IMR-90 (cell line): ENCODE measurements at regions not wholly inside any gene's neighbourhood (a gene's known extent, or its start where the extent isn't known, plus 50 kb on each side); places are given as distances from the start of the nearest gene placed in this dataset.

ENCODE experiments used
- ATAC-seq: fragments of 200-7000 bp; cut with Tn5 transposase; 2 replicates; pipeline ENCODE4 v1.9.1; 2020; ENCODE audit warnings: low read depth, mild to moderate bottlenecking, moderate library complexity
- BruUV-seq: library from RNA; stranded (reverse); fragments of 400-500 nt; replicated peaks from 2 replicates; lab custom pipeline; 2021; lab: Mats Ljungman, UMichigan
- CTCF ChIA-PET: fragments of 300-600 bp; formaldehyde crosslinking; extraction: SDS; loops from one replicate; lab custom pipeline; 2021; ENCODE audit warnings: antibody characterized with exemption; lab: Yijun Ruan, JAX
- POLR2A ChIA-PET: fragments of 300-600 bp; sonication (Branson Sonifier 250); formaldehyde crosslinking; loops from one replicate; lab custom pipeline; 2022; ENCODE audit warnings: antibody characterized with exemption; ENCODE audit not compliant: unreplicated experiment; lab: Charles Lee
- DNase-seq: peaks from one replicate; pipeline ENCODE4 v3.0.0; 2013
- H2AFZ ChIP-seq: replicated peaks from 2 replicates; pipeline ENCODE3; 2013; ENCODE audit warnings: low read length, mild to moderate bottlenecking; ENCODE audit not compliant: poor library complexity
- H2AK5ac ChIP-seq: 2 replicates; pipeline ENCODE4 v1.6.1; 2013; ENCODE audit warnings: low read depth, low read length, inconsistent platforms
- H2AK9ac ChIP-seq: replicated peaks from 2 replicates; pipeline ENCODE3; 2013; ENCODE audit warnings: mild to moderate bottlenecking, low read depth, low read length, moderate library complexity; ENCODE audit not compliant: poor library complexity
- H2BK120ac ChIP-seq: 2 replicates; pipeline ENCODE4 v1.6.1; 2013; ENCODE audit warnings: low read depth, low read length, inconsistent platforms
- H2BK15ac ChIP-seq: 3 replicates; pipeline ENCODE4 v1.6.1; 2013; ENCODE audit warnings: low read depth, low read length, inconsistent platforms
- H2BK20ac ChIP-seq: 2 replicates; pipeline ENCODE4 v1.6.1; 2013; ENCODE audit warnings: low read depth, mild to moderate bottlenecking, inconsistent platforms, low read length, moderate library complexity
- H2BK5ac ChIP-seq: 2 replicates; pipeline ENCODE4 v1.6.1; 2013; ENCODE audit warnings: mild to moderate bottlenecking, low read depth, low read length, inconsistent platforms; ENCODE audit not compliant: poor library complexity, severe bottlenecking
- H3K14ac ChIP-seq: replicated peaks from 2 replicates; pipeline ENCODE4 v1.6.1; 2013; ENCODE audit warnings: low read depth, low read length, inconsistent platforms
- H3K18ac ChIP-seq: 2 replicates; pipeline ENCODE4 v1.6.1; 2013; ENCODE audit warnings: low read depth, low read length, control low read depth
- H3K23ac ChIP-seq: 2 replicates; pipeline ENCODE4 v1.6.1; 2013; ENCODE audit warnings: low read depth, low read length, inconsistent platforms
- H3K27ac ChIP-seq: 2 replicates; pipeline ENCODE4 v1.5.1; 2013; ENCODE audit warnings: mild to moderate bottlenecking, control low read depth, low read length; ENCODE audit not compliant: insufficient read depth
- H3K27me3 ChIP-seq: 2 replicates; pipeline ENCODE4 v1.6.1; 2013; ENCODE audit warnings: low read length; ENCODE audit not compliant: control insufficient read depth, insufficient read depth
- H3K36me3 ChIP-seq: 2 replicates; pipeline ENCODE4 v1.6.1; 2013; ENCODE audit warnings: low read length, mixed read lengths; ENCODE audit not compliant: control insufficient read depth, insufficient read depth
- H3K4ac ChIP-seq: 2 replicates; pipeline ENCODE4 v1.6.1; 2013; ENCODE audit warnings: low read depth, low read length, inconsistent platforms
- H3K4me1 ChIP-seq: 2 replicates; pipeline ENCODE4 v1.6.1; 2013; ENCODE audit warnings: low read length, mixed read lengths; ENCODE audit not compliant: control insufficient read depth, insufficient read depth
- H3K4me2 ChIP-seq: 2 replicates; pipeline ENCODE4 v1.6.1; 2013; ENCODE audit warnings: low read depth, mild to moderate bottlenecking, control low read depth, low read length, moderate library complexity
- H3K4me3 ChIP-seq: 2 replicates; pipeline ENCODE4 v1.5.1; 2013; ENCODE audit warnings: low read depth, mild to moderate bottlenecking, control low read depth, low read length, moderate library complexity; ENCODE audit not compliant: insufficient read depth
- H3K56ac ChIP-seq: 2 replicates; pipeline ENCODE4 v1.6.1; 2013; ENCODE audit warnings: low read length, inconsistent platforms; ENCODE audit not compliant: insufficient read depth; ENCODE audit errors: extremely low read depth
- H3K79me1 ChIP-seq, 2 experiments: 2 replicates each; pipeline ENCODE4 v1.6.1; 2013; ENCODE audit warnings: low read length in 2 of 2, inconsistent platforms in 1 of 2, low read depth in 1 of 2
- H3K9ac ChIP-seq: 2 replicates; pipeline ENCODE4 v1.6.1; 2013; ENCODE audit warnings: low read depth, low read length, control low read depth
- H3K9me1 ChIP-seq: 2 replicates; pipeline ENCODE4 v1.6.1; 2013; ENCODE audit warnings: low read length, inconsistent platforms; ENCODE audit not compliant: insufficient read depth
- H3K9me3 ChIP-seq: 2 replicates; pipeline ENCODE4 v1.6.1; 2013; ENCODE audit warnings: low read length; ENCODE audit not compliant: control insufficient read depth, insufficient read depth
- H4K20me1 ChIP-seq: 2 replicates; pipeline ENCODE4 v1.6.1; 2013; ENCODE audit warnings: low read length, inconsistent platforms; ENCODE audit not compliant: insufficient read depth
- H4K5ac ChIP-seq: 2 replicates; pipeline ENCODE4 v1.6.1; 2013; ENCODE audit warnings: mild to moderate bottlenecking, low read depth, low read length, control low read depth
- H4K8ac ChIP-seq, 2 experiments: 2 replicates each; pipeline ENCODE4 v1.6.1; 2013; ENCODE audit warnings: low read depth in 2 of 2, low read length in 2 of 2, control low read depth in 1 of 2, inconsistent platforms in 1 of 2
- H4K91ac ChIP-seq: 2 replicates; pipeline ENCODE4 v1.6.1; 2013; ENCODE audit warnings: low read depth, low read length, inconsistent platforms; ENCODE audit not compliant: insufficient read depth
- BHLHE40 ChIP-seq: fragments of 150-350 bp; IDR thresholded peaks from 2 replicates; pipeline ENCODE4 v1.6.1; 2016; ENCODE audit warnings: mild to moderate bottlenecking, low read depth, low read length
- CEBPB ChIP-seq: IDR thresholded peaks from 2 replicates; pipeline ENCODE4 v1.6.1; 2012; ENCODE audit warnings: low read depth, low read length, improper control_type of control experiment
- CHD1 ChIP-seq: IDR thresholded peaks from 2 replicates; pipeline ENCODE4 v1.6.1; 2012; ENCODE audit warnings: low read depth, low read length, improper control_type of control experiment
- CTCF ChIP-seq: conservative IDR thresholded peaks from 2 replicates; pipeline ENCODE4 v1.5.1; 2012; ENCODE audit warnings: mild to moderate bottlenecking, low read depth, low read length, improper control_type of control experiment
- ELK1 ChIP-seq: fragments of 150-350 bp; IDR thresholded peaks from 2 replicates; pipeline ENCODE4 v1.6.1; 2016; ENCODE audit warnings: low read depth, mild to moderate bottlenecking, low read length, moderate library complexity, borderline replicate concordance
- FOS ChIP-seq: fragments of 150-350 bp; IDR thresholded peaks from 2 replicates; pipeline ENCODE4 v1.6.1; 2016; ENCODE audit warnings: low read depth, low read length
- MAFK ChIP-seq: IDR thresholded peaks from 2 replicates; pipeline ENCODE4 v1.6.1; 2012; ENCODE audit warnings: low read depth, low read length, improper control_type of control experiment
- MXI1 ChIP-seq: IDR thresholded peaks from 2 replicates; pipeline ENCODE4 v1.6.1; 2012; ENCODE audit warnings: low read depth, mild to moderate bottlenecking, low read length, moderate library complexity, borderline replicate concordance
- POLR2A ChIP-seq: IDR thresholded peaks from 2 replicates; pipeline ENCODE4 v1.6.1; 2012; ENCODE audit warnings: mild to moderate bottlenecking, low read depth, low read length
- RAD21 ChIP-seq: IDR thresholded peaks from 2 replicates; pipeline ENCODE4 v1.6.1; 2012; ENCODE audit warnings: low read length, improper control_type of control experiment
- RCOR1 ChIP-seq: IDR thresholded peaks from 2 replicates; pipeline ENCODE4 v1.6.1; 2012; ENCODE audit warnings: mild to moderate bottlenecking, low read length, improper control_type of control experiment; ENCODE audit not compliant: insufficient replicate concordance
- RFX5 ChIP-seq: IDR thresholded peaks from 2 replicates; pipeline ENCODE4 v1.8.0; 2012; ENCODE audit warnings: low read depth, mild to moderate bottlenecking, low read length, moderate library complexity
- SMC3 ChIP-seq: fragments of 150-350 bp; IDR thresholded peaks from 2 replicates; pipeline ENCODE4 v1.6.1; 2016; ENCODE audit warnings: low read depth, mild to moderate bottlenecking, antibody characterized with exemption, low read length, moderate library complexity
- WGBS, 2 experiments: methylation state at CpG; one replicate each; pipeline versions ENCODE4 v1.1.5 to v1.1.7; 2013; ENCODE audit warnings: missing lambda C conversion rate in 2 of 2; ENCODE audit not compliant: insufficient read length in 1 of 2; ENCODE audit errors: extremely low coverage in 2 of 2; 5-methylcytosine and 5-hydroxymethylcytosine counted together
- dilution Hi-C: fragments of 300-500 bp; cut with HindIII; formaldehyde crosslinking; loops from one replicate; pipeline ENCODE4 v1.14.3; 2018; ENCODE audit warnings: low sequenced_read_pairs; ENCODE audit not compliant: unreplicated experiment
- in situ Hi-C: fragments of 300-500 bp; cut with MboI; formaldehyde crosslinking; loops from 3 replicates; pipeline ENCODE4 v1.14.3; 2019; ENCODE audit warnings: low sequenced_read_pairs, inconsistent platforms, mixed read lengths
- intact Hi-C: fragments of 100-400 bp; cut with micrococcal nuclease; formaldehyde crosslinking; loops from 2 replicates; pipeline ENCODE4 v1.10.0; 2022

- Histone ChIP-seq H2BK120ac (no peak overlapping the region), H3K4ac (no peak overlapping the region), H4K91ac (no peak overlapping the region), H3K4me3 (no peak overlapping the region), H3K9me1 (no peaks in the 10 kb centered on the region), H3K9ac (no peak overlapping the region), H3K27ac (no peak overlapping the region), H3K14ac (no peak overlapping the region), H3K27me3 (no peaks in the 10 kb centered on the region), H3K9me3 (peaks cover 11% of the 10 kb centered on the region; the same call in 1 of the 2 replicates), H2BK15ac (no peak overlapping the region), H3K4me2 (no peak overlapping the region), H3K18ac (no peak overlapping the region), H2BK20ac (no peak overlapping the region), H4K5ac (no peak overlapping the region), H3K36me3 (no peaks in the 10 kb centered on the region), H2AK5ac (no peak overlapping the region), H3K56ac (no peak overlapping the region), H3K23ac (no peak overlapping the region), H4K20me1 (no peaks in the 10 kb centered on the region), H4K8ac (no peak overlapping the region), H2AK9ac (no peak overlapping the region), H3K79me1 (no peaks in the 10 kb centered on the region), H2AFZ (no peak overlapping the region), H2BK5ac (no peak overlapping the region), H3K4me1 (no peaks in the 10 kb centered on the region)
- no CpG with 5 or more reads among the region's 2 CpGs for WGBS, 2 experiments
- intact Hi-C loops, result no loop called here
- no peak for TF ChIP-seq FOS
- no peak for TF ChIP-seq SMC3
- TF ChIP-seq MXI1, result no peak
- no peak for TF ChIP-seq BHLHE40
- no peak for TF ChIP-seq CEBPB
- no peak for TF ChIP-seq MAFK
- no peak for TF ChIP-seq CHD1
- TF ChIP-seq RAD21, result no peak
- TF ChIP-seq POLR2A, result no peak
- TF ChIP-seq RFX5, result no peak
- TF ChIP-seq RCOR1, result no peak
- TF ChIP-seq CTCF, result no peak
- no peak for TF ChIP-seq ELK1
- BruUV-seq, result no TSS peak
- ChIA-PET CTCF (no interaction called here), POLR2A (no interaction called here)
- no peak for DNase-seq
- ATAC-seq, result no peak
- dilution Hi-C loops, result no loop called here
- in situ Hi-C loops, result no loop called here
Observed at GRCh38 chr12:125786143-125786542, 720.9 kb downstream of the AACS start.
